Astrocyte of the spinal cord (primary cell): ENCODE measurements at regions not wholly inside any gene's neighbourhood (a gene's known extent, or its start where the extent isn't known, plus 50 kb on each side); places are given as distances from the start of the nearest gene placed in this dataset.

Experiments used
- DNase-seq: peaks from one replicate; pipeline ENCODE4 v3.0.0; 2011; ENCODE audit warnings: low read depth, low spot score
- H3K4me3 ChIP-seq: 2 replicates; pipeline ENCODE4 v1.5.1; 2011; ENCODE audit warnings: low read depth, mild to moderate bottlenecking, low read length, moderate library complexity
- CTCF ChIP-seq: IDR thresholded peaks from 2 replicates; pipeline ENCODE4 v1.5.1; 2012; ENCODE audit warnings: low read depth, mild to moderate bottlenecking, low read length, inconsistent platforms
- in situ Hi-C: cut with HindIII; loops from 2 replicates; pipeline ENCODE4 v1.10.0; 2017; ENCODE audit warnings: low sequenced_read_pairs

- DNase-seq, result no peak
- no peak overlapping the region for H3K4me3 ChIP-seq
- TF ChIP-seq CTCF, result no peak
- in situ Hi-C loops, result no loop called here
These were observed 86.6 kb upstream of the DPH5 start for GRCh38 chr1:101112051-101112780.

GRCh38 chr1:101111461-101111860 is 85.9 kb upstream of the DPH5 start:
- no peak for TF ChIP-seq CTCF
- no peak for DNase-seq
- in situ Hi-C loops, result no loop called here
- no peak overlapping the region for H3K4me3 ChIP-seq

GRCh38 chr1:101109791-101110190 is 84.2 kb upstream of the DPH5 start:
- H3K4me3 ChIP-seq, result no peak overlapping the region
- in situ Hi-C loops, result no loop called here

GRCh38 chr1:101108111-101108500 is 82.5 kb upstream of the DPH5 start:
- no peak for TF ChIP-seq CTCF
- in situ Hi-C loops, result no loop called here
- no peak for DNase-seq
- no peak overlapping the region for H3K4me3 ChIP-seq

More at GRCh38 chr1:101109791-101110190, 84.2 kb upstream of the DPH5 start:
- no peak for DNase-seq
- TF ChIP-seq CTCF, result no peak

- TF ChIP-seq CTCF, result no peak
- in situ Hi-C loops, result no loop called here
- DNase-seq, result no peak
- no peak overlapping the region for H3K4me3 ChIP-seq
These were observed 82.0 kb upstream of the DPH5 start for GRCh38 chr1:101107496-101108110.

GRCh38 chr1:101105877-101106276 is 80.3 kb upstream of the DPH5 start:
- in situ Hi-C loops, result no loop called here
- no peak for TF ChIP-seq CTCF

More at GRCh38 chr1:101105877-101106276, 80.3 kb upstream of the DPH5 start:
- no peak for DNase-seq
- no peak overlapping the region for H3K4me3 ChIP-seq
